ENCODE measurements at regions not wholly inside any gene's neighbourhood (a gene's known extent, or its start where the extent isn't known, plus 50 kb on each side); places are given as distances from the start of the nearest gene placed in this dataset.

DNA sequence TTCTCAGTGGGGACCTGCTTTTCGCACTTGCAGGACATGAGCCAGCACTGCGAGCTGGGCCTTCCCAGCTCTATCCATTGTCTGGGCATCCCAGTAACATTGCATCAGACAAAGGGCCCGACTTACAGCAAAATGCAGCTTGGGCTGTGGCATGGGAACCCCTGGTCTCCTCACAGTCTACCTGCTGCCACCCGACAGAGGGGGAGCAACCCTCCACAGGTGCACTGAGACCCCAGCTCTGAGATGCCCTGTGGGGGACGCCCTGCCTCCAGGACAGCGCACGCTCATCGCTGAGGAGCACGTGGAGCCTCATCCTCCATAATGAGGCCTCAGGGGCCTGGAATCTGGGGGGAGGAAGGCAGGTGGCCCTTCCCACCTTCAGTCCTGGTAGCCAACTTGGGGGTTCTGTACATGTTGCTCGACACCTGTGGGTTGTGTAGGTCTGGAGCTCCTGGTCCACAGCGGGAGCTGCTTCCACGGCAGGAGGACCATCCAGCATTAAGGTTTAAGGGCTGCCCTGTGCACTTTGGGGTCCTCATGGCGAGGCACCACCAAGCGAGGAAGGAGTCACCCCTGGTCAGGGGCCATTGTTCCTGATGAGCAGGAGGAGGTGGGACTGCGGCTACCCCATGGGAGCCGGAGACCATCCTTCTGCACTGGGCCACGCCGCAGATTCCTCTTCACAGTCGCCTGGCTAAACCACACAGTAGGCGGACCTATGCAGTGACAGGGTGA is 376.5 kb upstream of the IRX1 start:
- TF ChIP-seq CTCF (IDR thresholded peaks at IDR 0.05) (no peak), EP300 (IDR thresholded peaks at IDR 0.05) (no peak)

All from tibial nerve (tissue), 4 donors.